SK-N-SH (cell line): ENCODE measurements at regions not wholly inside any gene's neighbourhood (a gene's known extent, or its start where the extent isn't known, plus 50 kb on each side); places are given as distances from the start of the nearest gene placed in this dataset.

Experiments used
- GABPA ChIP-seq: IDR thresholded peaks from 2 replicates; pipeline ENCODE4 v1.4.0; 2012; ENCODE audit warnings: low read depth, mild to moderate bottlenecking
- JUND ChIP-seq: IDR thresholded peaks from 2 replicates; pipeline ENCODE4 v1.4.0; 2012
- MEF2A ChIP-seq: IDR thresholded peaks from 2 replicates; pipeline ENCODE4 v1.4.0; 2012; ENCODE audit warnings: low read depth, borderline replicate concordance
- POLR2AphosphoS5 ChIP-seq: IDR thresholded peaks from 2 replicates; pipeline ENCODE4 v1.6.1; 2012; ENCODE audit warnings: low read depth, low read length
- RAD21 ChIP-seq: IDR thresholded peaks from 2 replicates; pipeline ENCODE4 v1.6.1; 2012; ENCODE audit warnings: mild to moderate bottlenecking, low read length
- TAF1 ChIP-seq: IDR thresholded peaks from 2 replicates; pipeline ENCODE4 v1.6.1; 2012; ENCODE audit warnings: low read depth, mild to moderate bottlenecking, low read length, moderate library complexity, borderline replicate concordance
- YY1 ChIP-seq: IDR thresholded peaks from 2 replicates; pipeline ENCODE4 v1.4.0; 2012; ENCODE audit warnings: low read depth, mild to moderate bottlenecking
- TF ChIP-seq, protein P1 (sequence below): fragments of 200-600 bp; sonication (generic); IDR thresholded peaks from 2 replicates; pipeline ENCODE4 v1.6.1; 2017; ENCODE audit warnings: antibody characterized with exemption, mild to moderate bottlenecking, moderate library complexity

DNA sequence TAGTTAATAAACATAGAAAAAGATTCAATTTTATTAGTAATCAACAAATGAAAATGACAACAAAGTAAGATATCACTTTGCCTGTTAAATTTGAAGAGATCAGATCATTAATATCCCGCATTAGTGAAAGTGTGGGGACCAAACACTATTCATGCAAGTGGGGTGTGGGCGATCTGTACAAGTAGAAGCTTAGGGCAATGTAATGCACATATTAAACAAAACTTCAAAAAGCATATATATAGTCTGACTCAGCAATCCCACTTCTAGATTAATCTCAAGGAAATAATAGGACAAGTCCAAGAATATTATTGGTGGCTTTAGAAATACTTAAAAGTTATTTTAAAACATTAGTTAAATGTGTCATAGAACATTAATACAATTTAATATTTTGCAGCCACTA is 188.5 kb downstream of the LRRC70 start:
- TF ChIP-seq, protein P1, sequence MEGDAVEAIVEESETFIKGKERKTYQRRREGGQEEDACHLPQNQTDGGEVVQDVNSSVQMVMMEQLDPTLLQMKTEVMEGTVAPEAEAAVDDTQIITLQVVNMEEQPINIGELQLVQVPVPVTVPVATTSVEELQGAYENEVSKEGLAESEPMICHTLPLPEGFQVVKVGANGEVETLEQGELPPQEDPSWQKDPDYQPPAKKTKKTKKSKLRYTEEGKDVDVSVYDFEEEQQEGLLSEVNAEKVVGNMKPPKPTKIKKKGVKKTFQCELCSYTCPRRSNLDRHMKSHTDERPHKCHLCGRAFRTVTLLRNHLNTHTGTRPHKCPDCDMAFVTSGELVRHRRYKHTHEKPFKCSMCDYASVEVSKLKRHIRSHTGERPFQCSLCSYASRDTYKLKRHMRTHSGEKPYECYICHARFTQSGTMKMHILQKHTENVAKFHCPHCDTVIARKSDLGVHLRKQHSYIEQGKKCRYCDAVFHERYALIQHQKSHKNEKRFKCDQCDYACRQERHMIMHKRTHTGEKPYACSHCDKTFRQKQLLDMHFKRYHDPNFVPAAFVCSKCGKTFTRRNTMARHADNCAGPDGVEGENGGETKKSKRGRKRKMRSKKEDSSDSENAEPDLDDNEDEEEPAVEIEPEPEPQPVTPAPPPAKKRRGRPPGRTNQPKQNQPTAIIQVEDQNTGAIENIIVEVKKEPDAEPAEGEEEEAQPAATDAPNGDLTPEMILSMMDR: no peak
- TF ChIP-seq MEF2A: no peak
- TF ChIP-seq YY1: no peak
- TF ChIP-seq GABPA: no peak
- TF ChIP-seq POLR2AphosphoS5: no peak
- TF ChIP-seq RAD21: no peak
- no peak for TF ChIP-seq JUND
- TF ChIP-seq TAF1: no peak
